Stimulated activated CD8-positive, alpha-beta memory T cell treated with anti-CD3 and anti-CD28 coated beads, Interleukin-12 subunit alpha, Interleukin-12 subunit beta, amount 100 ng/mL, for 1 hour (primary cell): ENCODE measurements at regions not wholly inside any gene's neighbourhood (a gene's known extent, or its start where the extent isn't known, plus 50 kb on each side); places are given as distances from the start of the nearest gene placed in this dataset.
"Not testable (repeated sequence)": the region's sequence is repeated elsewhere in the genome, so short reads cannot be mapped to it uniquely, and the experiment has no call there.

Experiments
- DNase-seq: peaks from one replicate; pipeline ENCODE4 v3.0.0-alpha.2; 2020; ENCODE audit warnings: low read depth

- no peak for DNase-seq
Observed at GRCh38 chr2:16200554-16201193, 260.3 kb downstream of the MYCN start.

- DNase-seq, result no peak
Observed at GRCh38 chr2:16199882-16200553, 259.7 kb downstream of the MYCN start.

GRCh38 chr2:16199241-16199640 is 258.9 kb downstream of the MYCN start:
- DNase-seq, result not testable (repeated sequence)

GRCh38 chr2:16198166-16198912 is 258.0 kb downstream of the MYCN start:
- no peak for DNase-seq

GRCh38 chr2:16197504-16198147 is 257.3 kb downstream of the MYCN start:
- no peak for DNase-seq

- no peak for DNase-seq
Observed at GRCh38 chr2:16196687-16197503, 256.5 kb downstream of the MYCN start.

- DNase-seq, result no peak
Observed at GRCh38 chr2:16195681-16196070, 255.3 kb downstream of the MYCN start.

- DNase-seq, result no peak
Observed at GRCh38 chr2:16194931-16195680, 254.8 kb downstream of the MYCN start.

GRCh38 chr2:16194530-16194929 is 254.2 kb downstream of the MYCN start:
- DNase-seq, result no peak

GRCh38 chr2:16194096-16194390 is 253.7 kb downstream of the MYCN start:
- DNase-seq, result no peak

GRCh38 chr2:16192416-16193216 is 252.3 kb downstream of the MYCN start:
- no peak for DNase-seq

- DNase-seq, result no peak
Observed at GRCh38 chr2:16191431-16192200, 251.3 kb downstream of the MYCN start.

- no peak for DNase-seq
Observed at GRCh38 chr2:16190446-16191270, 250.3 kb downstream of the MYCN start.

- no peak for DNase-seq
Observed at GRCh38 chr2:16189836-16190160, 249.4 kb downstream of the MYCN start.

GRCh38 chr2:16189029-16189835 is 248.9 kb downstream of the MYCN start:
- DNase-seq, result no peak

GRCh38 chr2:16188261-16188890 is 248.0 kb downstream of the MYCN start:
- no peak for DNase-seq

GRCh38 chr2:16187482-16187817 is 247.1 kb downstream of the MYCN start:
- no peak for DNase-seq
